Liver (tissue), 8 donors: ENCODE measurements at regions not wholly inside any gene's neighbourhood (a gene's known extent, or its start where the extent isn't known, plus 50 kb on each side); places are given as distances from the start of the nearest gene placed in this dataset.

Experiments
- DNase-seq: peaks from one replicate; pipeline ENCODE4 v3.0.0-alpha.2; 2017; ENCODE audit warnings: low spot score
- H3K27ac ChIP-seq, 2 donors: one replicate each; pipeline ENCODE4 v1.7.0; 2013; ENCODE audit warnings: inconsistent platforms in 2 of 2, low read length in 2 of 2, control low read depth in 1 of 2, low read depth in 1 of 2, mild to moderate bottlenecking in 1 of 2
- H3K27me3 ChIP-seq, 4 donors: one replicate each; pipeline versions ENCODE4 v1.6.1 to v1.7.0; 2013; ENCODE audit warnings: low read length in 3 of 4, inconsistent platforms in 1 of 4, mild to moderate bottlenecking in 1 of 4, moderate library complexity in 1 of 4; ENCODE audit not compliant: control insufficient read depth in 4 of 4, insufficient read depth in 4 of 4
- H3K36me3 ChIP-seq, 4 donors: one replicate each; pipeline versions ENCODE4 v1.6.1 to v1.7.0; 2013; ENCODE audit warnings: low read length in 3 of 4, mild to moderate bottlenecking in 3 of 4, low read depth in 1 of 4, moderate library complexity in 1 of 4; ENCODE audit not compliant: control insufficient read depth in 4 of 4, insufficient read depth in 3 of 4
- H3K4me1 ChIP-seq, 4 donors: one replicate each; pipeline versions ENCODE4 v1.6.1 to v1.7.0; 2013; ENCODE audit warnings: low read length in 3 of 4, mild to moderate bottlenecking in 3 of 4, moderate library complexity in 1 of 4; ENCODE audit not compliant: control insufficient read depth in 4 of 4, insufficient read depth in 4 of 4
- H3K4me3 ChIP-seq, 3 donors: one replicate each; pipeline versions ENCODE4 v1.6.1 to v1.7.0; 2013; ENCODE audit warnings: low read length in 3 of 3, control low read depth in 1 of 3, low read depth in 1 of 3, mild to moderate bottlenecking in 1 of 3
- H3K9ac ChIP-seq, 2 donors: one replicate each; pipeline ENCODE4 v1.7.0; 2013; ENCODE audit warnings: low read length in 2 of 2, mild to moderate bottlenecking in 2 of 2, moderate library complexity in 2 of 2, control low read depth in 1 of 2, low read depth in 1 of 2
- H3K9me3 ChIP-seq, 4 donors: one replicate each; pipeline versions ENCODE4 v1.6.1 to v1.7.0; 2013; ENCODE audit warnings: low read length in 3 of 4; ENCODE audit not compliant: control insufficient read depth in 4 of 4
- ATF3 ChIP-seq: IDR thresholded peaks from 2 replicates; pipeline ENCODE4 v1.6.1; 2016; ENCODE audit warnings: antibody characterized with exemption
- CTCF ChIP-seq: fragments of 150-350 bp; IDR thresholded peaks from 2 replicates; pipeline ENCODE4 v1.5.1; 2017; ENCODE audit warnings: improper control_type of control experiment, low read depth, low read length; ENCODE audit not compliant: missing input control
- EGR1 ChIP-seq, 2 donors: IDR thresholded peaks; 2 replicates each; pipeline ENCODE4 v1.6.1; 2016 to 2018; ENCODE audit warnings: antibody characterized with exemption in 2 of 2, low read depth in 2 of 2
- FOXA1 ChIP-seq: IDR thresholded peaks from 2 replicates; pipeline ENCODE4 v1.6.1; 2016; ENCODE audit warnings: antibody characterized with exemption
- FOXA2 ChIP-seq: IDR thresholded peaks from 2 replicates; pipeline ENCODE4 v1.6.1; 2016; ENCODE audit warnings: antibody characterized with exemption
- GABPA ChIP-seq, 2 donors: IDR thresholded peaks in 1 of 2; conservative IDR thresholded peaks in 1 of 2; 2 replicates each; pipeline ENCODE4 v1.6.1; 2016; ENCODE audit warnings: antibody characterized with exemption in 2 of 2, mild to moderate bottlenecking in 1 of 2, moderate library complexity in 1 of 2
- HNF4A ChIP-seq, 2 donors: conservative IDR thresholded peaks; 2 replicates each; pipeline ENCODE4 v1.6.1; 2016; ENCODE audit warnings: antibody characterized with exemption in 2 of 2, mild to moderate bottlenecking in 2 of 2
- HNF4G ChIP-seq: IDR thresholded peaks from 2 replicates; pipeline ENCODE4 v1.6.1; 2016; ENCODE audit warnings: antibody characterized with exemption
- JUND ChIP-seq, 2 donors: IDR thresholded peaks; 2 replicates each; pipeline ENCODE4 v1.6.1; 2016; ENCODE audit warnings: antibody characterized with exemption in 2 of 2
- RAD21 ChIP-seq, 2 donors: IDR thresholded peaks; 2 replicates each; pipeline ENCODE4 v1.6.1; 2016; ENCODE audit warnings: antibody characterized with exemption in 2 of 2, mild to moderate bottlenecking in 2 of 2
- RXRA ChIP-seq, 2 donors: IDR thresholded peaks; 2 replicates each; pipeline ENCODE4 v1.6.1; 2017 to 2018; ENCODE audit warnings: antibody characterized with exemption in 2 of 2, mild to moderate bottlenecking in 1 of 2
- TAF1 ChIP-seq: conservative IDR thresholded peaks from 2 replicates; pipeline ENCODE4 v1.6.1; 2016; ENCODE audit warnings: antibody characterized with exemption, mild to moderate bottlenecking
- YY1 ChIP-seq: IDR thresholded peaks from 2 replicates; pipeline ENCODE4 v1.6.1; 2016; ENCODE audit warnings: antibody characterized with exemption, mild to moderate bottlenecking
- ZBTB33 ChIP-seq: IDR thresholded peaks from 2 replicates; pipeline ENCODE4 v1.6.1; 2016; ENCODE audit warnings: antibody characterized with exemption
- WGBS: extraction: QIAGEN DNeasy Blood & Tissue Kit; methylation state at CpG from one replicate; pipeline ENCODE4 v1.1.7; 2013; 5-methylcytosine and 5-hydroxymethylcytosine counted together
- TF ChIP-seq, protein P1 (sequence below): IDR thresholded peaks from 2 replicates; pipeline ENCODE4 v1.6.1; 2016; ENCODE audit warnings: antibody characterized with exemption
- TF ChIP-seq, protein P2 (sequence below): IDR thresholded peaks from 2 replicates; pipeline ENCODE4 v1.6.1; 2016; ENCODE audit warnings: antibody characterized with exemption, mild to moderate bottlenecking
- donor health status: healthy.
- donor health status: healthy.
- donor health status: healthy.
- donor health status: healthy.
- donor health status: healthy.

DNA sequence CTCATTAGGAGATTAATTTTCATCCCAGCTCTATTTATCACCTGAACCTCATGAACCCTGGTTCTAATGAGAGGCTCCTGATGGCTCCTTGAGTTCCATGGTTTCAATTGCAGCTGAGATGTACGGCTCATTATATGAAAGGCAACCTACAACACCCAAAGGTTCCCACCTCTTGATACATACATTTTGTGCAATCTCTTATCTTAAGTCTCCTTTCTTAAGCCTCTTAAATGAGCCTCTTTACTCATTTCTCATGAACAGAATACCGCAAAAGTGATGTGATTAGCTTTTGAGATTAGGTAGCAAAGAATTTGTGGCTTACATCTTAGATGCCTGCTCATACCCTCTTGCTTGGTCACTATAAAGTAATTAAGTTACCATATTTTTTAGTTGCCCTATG is 1964.0 kb upstream of the CDH6 start:
- Histone ChIP-seq H3K9ac (no peak overlapping the region), H3K4me3 (no peak overlapping the region), H3K4me1 (no peaks in the 10 kb centered on the region), H3K9me3 (no peaks in the 10 kb centered on the region), H3K36me3 (no peaks in the 10 kb centered on the region), H3K27ac (no peak overlapping the region), H3K27me3 (no peaks in the 10 kb centered on the region)
- TF ChIP-seq YY1 (no peak), TAF1 (no peak), ZBTB33 (no peak), JUND (IDR thresholded peaks at IDR 0.05) (no peak), RAD21 (IDR thresholded peaks at IDR 0.05) (no peak), HNF4A (conservative IDR thresholded peaks at IDR 0.05) (no peak), ATF3 (no peak), FOXA2 (no peak)
- DNase-seq = no peak
- 83% methylated on average over 2 of the region's 2 CpGs for WGBS

DNA sequence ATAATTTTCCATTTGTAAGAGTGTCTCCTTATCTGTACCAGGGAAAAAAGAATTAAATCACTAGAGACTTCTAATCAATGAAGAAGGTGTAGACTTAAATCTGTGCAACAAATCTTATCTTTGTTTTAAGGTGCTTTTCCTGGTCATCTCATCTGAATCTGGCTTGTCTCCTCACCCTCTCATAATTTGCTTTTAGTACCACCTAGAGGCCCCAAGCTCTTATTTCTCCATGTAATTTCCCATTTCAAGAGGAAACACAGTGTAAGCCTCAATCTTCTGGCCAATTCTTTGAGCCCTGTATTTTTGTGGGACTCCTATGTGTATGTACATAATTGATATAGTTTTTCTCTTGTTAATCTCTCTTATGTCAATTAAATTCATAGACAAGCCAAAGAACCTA is 1975.3 kb upstream of the CDH6 start:
- TF ChIP-seq RAD21 (IDR thresholded peaks at IDR 0.05) (peak; percentile 83 to 89), GABPA (IDR thresholded peaks at IDR 0.05 in 1 of 2, conservative IDR thresholded peaks at IDR 0.05 in 1 of 2) (no peak), ZBTB33 (no peak), YY1 (no peak), RXRA (IDR thresholded peaks at IDR 0.05) (no peak), TAF1 (no peak), JUND (IDR thresholded peaks at IDR 0.05) (no peak), CTCF (peak; percentile 47), ATF3 (no peak)
- peaks cover 0 to 4% (median 0%) of the 10 kb centered on the region in 4 donors for H3K4me1 ChIP-seq
- no peak for DNase-seq

GRCh38 chr5:29214839-29215238 is 1978.6 kb upstream of the CDH6 start:
- H3K4me1 ChIP-seq = peaks cover 0 to 4% (median 0%) of the 10 kb centered on the region in 4 donors
- WGBS = 89% methylated on average over 1 of the region's 1 CpG
- TF ChIP-seq, protein P1, sequence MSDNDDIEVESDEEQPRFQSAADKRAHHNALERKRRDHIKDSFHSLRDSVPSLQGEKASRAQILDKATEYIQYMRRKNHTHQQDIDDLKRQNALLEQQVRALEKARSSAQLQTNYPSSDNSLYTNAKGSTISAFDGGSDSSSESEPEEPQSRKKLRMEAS = no peak
- TF ChIP-seq ATF3 = no peak
- no peak for TF ChIP-seq JUND (IDR thresholded peaks at IDR 0.05)
- TF ChIP-seq EGR1 (IDR thresholded peaks at IDR 0.05; ENCODE audit: low read depth in 2 of 2) = no peak
- TF ChIP-seq, protein P2, sequence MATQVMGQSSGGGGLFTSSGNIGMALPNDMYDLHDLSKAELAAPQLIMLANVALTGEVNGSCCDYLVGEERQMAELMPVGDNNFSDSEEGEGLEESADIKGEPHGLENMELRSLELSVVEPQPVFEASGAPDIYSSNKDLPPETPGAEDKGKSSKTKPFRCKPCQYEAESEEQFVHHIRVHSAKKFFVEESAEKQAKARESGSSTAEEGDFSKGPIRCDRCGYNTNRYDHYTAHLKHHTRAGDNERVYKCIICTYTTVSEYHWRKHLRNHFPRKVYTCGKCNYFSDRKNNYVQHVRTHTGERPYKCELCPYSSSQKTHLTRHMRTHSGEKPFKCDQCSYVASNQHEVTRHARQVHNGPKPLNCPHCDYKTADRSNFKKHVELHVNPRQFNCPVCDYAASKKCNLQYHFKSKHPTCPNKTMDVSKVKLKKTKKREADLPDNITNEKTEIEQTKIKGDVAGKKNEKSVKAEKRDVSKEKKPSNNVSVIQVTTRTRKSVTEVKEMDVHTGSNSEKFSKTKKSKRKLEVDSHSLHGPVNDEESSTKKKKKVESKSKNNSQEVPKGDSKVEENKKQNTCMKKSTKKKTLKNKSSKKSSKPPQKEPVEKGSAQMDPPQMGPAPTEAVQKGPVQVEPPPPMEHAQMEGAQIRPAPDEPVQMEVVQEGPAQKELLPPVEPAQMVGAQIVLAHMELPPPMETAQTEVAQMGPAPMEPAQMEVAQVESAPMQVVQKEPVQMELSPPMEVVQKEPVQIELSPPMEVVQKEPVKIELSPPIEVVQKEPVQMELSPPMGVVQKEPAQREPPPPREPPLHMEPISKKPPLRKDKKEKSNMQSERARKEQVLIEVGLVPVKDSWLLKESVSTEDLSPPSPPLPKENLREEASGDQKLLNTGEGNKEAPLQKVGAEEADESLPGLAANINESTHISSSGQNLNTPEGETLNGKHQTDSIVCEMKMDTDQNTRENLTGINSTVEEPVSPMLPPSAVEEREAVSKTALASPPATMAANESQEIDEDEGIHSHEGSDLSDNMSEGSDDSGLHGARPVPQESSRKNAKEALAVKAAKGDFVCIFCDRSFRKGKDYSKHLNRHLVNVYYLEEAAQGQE = no peak
- no peak for TF ChIP-seq YY1
- TF ChIP-seq HNF4G = no peak
- TF ChIP-seq GABPA (IDR thresholded peaks at IDR 0.05 in 1 of 2, conservative IDR thresholded peaks at IDR 0.05 in 1 of 2) = no peak
- TF ChIP-seq FOXA1 = no peak
- TF ChIP-seq TAF1 = no peak
- no peak for TF ChIP-seq FOXA2
- no peak for TF ChIP-seq RXRA (IDR thresholded peaks at IDR 0.05)

More for the DNA sequence above, 1975.3 kb upstream of the CDH6 start:
- Histone ChIP-seq H3K27ac (no peak overlapping the region), H3K4me3 (no peak overlapping the region), H3K36me3 (no peaks in the 10 kb centered on the region), H3K9me3 (no peaks in the 10 kb centered on the region), H3K27me3 (no peaks in the 10 kb centered on the region), H3K9ac (no peak overlapping the region)

More at GRCh38 chr5:29214839-29215238, 1978.6 kb upstream of the CDH6 start:
- Histone ChIP-seq H3K9me3 (no peaks in the 10 kb centered on the region), H3K9ac (no peak overlapping the region), H3K4me3 (no peak overlapping the region), H3K36me3 (no peaks in the 10 kb centered on the region), H3K27me3 (no peaks in the 10 kb centered on the region), H3K27ac (no peak overlapping the region)
- no peak for DNase-seq
